NT2/D1 (cell line): ENCODE measurements at regions not wholly inside any gene's neighbourhood (a gene's known extent, or its start where the extent isn't known, plus 50 kb on each side); places are given as distances from the start of the nearest gene placed in this dataset.

Experiments
- SUZ12 ChIP-seq: IDR thresholded peaks from 2 replicates; pipeline ENCODE4 v1.6.1; 2011; ENCODE audit not compliant: insufficient read length, insufficient read depth; ENCODE audit errors: extremely low read depth
- YY1 ChIP-seq: IDR thresholded peaks from 2 replicates; pipeline ENCODE4 v1.6.1; 2011; ENCODE audit not compliant: insufficient read length, insufficient read depth
- ZNF274 ChIP-seq: IDR thresholded peaks from 2 replicates; pipeline ENCODE4 v1.6.1; 2011; ENCODE audit warnings: mild to moderate bottlenecking, low read depth, low read length

DNA sequence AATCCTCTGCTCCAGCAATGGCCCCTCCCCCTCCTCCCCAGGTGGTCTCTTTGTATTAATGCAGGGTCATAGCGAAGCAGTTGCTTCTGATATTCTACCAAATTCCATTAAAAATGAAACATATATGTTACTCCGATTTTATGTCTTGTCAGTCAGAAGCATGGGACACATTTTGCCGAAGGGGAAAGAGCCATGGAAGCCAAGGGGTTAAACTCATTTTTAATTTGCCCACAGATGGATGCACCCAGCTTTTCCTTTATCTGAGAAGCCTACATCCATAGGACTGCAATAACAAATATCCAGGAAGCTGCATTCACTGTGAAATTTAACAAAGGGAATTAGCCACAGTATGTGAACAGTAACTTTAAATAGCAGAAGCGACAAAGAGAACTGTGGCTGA lies 688.2 kb downstream of the QKI start:
- no peak for TF ChIP-seq YY1
- TF ChIP-seq ZNF274, result no peak
- no peak for TF ChIP-seq SUZ12
